Putamen (tissue), 1 donor: ENCODE measurements at regions not wholly inside any gene's neighbourhood (a gene's known extent, or its start where the extent isn't known, plus 50 kb on each side); places are given as distances from the start of the nearest gene placed in this dataset.
"Not testable (repeated sequence)": the region's sequence is repeated elsewhere in the genome, so short reads cannot be mapped to it uniquely, and the experiment has no call there.

Experiments used
- DNase-seq: peaks from one replicate; pipeline ENCODE4 v3.0.0-alpha.2; 2016; ENCODE audit warnings: low spot score

- no peak for DNase-seq
These were observed 55.1 kb upstream of the F9 start for GRCh38 chrX:139475432-139475831.

- DNase-seq: not testable (repeated sequence)
These were observed 68.6 kb upstream of the F9 start for GRCh38 chrX:139461945-139462344.

- DNase-seq: no peak
These were observed 75.8 kb upstream of the F9 start for GRCh38 chrX:139454743-139455142.

GRCh38 chrX:139448996-139449395 is 81.5 kb upstream of the F9 start:
- no peak for DNase-seq

- DNase-seq: no peak
These were observed 83.7 kb upstream of the F9 start for GRCh38 chrX:139446832-139447231.

- DNase-seq: no peak
These were observed 100.6 kb upstream of the F9 start for GRCh38 chrX:139429913-139430312.

- no peak for DNase-seq
These were observed 107.4 kb upstream of the F9 start for GRCh38 chrX:139423186-139423585.

GRCh38 chrX:139398258-139398657 is 132.3 kb upstream of the F9 start:
- not testable (repeated sequence) for DNase-seq

GRCh38 chrX:139388254-139388653 is 142.3 kb upstream of the F9 start:
- no peak for DNase-seq

- no peak for DNase-seq
These were observed 148.0 kb upstream of the F9 start for GRCh38 chrX:139382529-139382928.

- not testable (repeated sequence) for DNase-seq
These were observed 154.0 kb upstream of the F9 start for GRCh38 chrX:139376547-139376946.

GRCh38 chrX:139360356-139360755 is 170.2 kb upstream of the F9 start:
- DNase-seq: no peak

GRCh38 chrX:139342594-139342991 is 187.9 kb upstream of the F9 start:
- DNase-seq: not testable (repeated sequence)

- not testable (repeated sequence) for DNase-seq
These were observed 188.5 kb upstream of the F9 start for GRCh38 chrX:139341855-139342593.

- no peak for DNase-seq
These were observed 198.1 kb upstream of the F9 start for GRCh38 chrX:139332441-139332840.

GRCh38 chrX:139327355-139327754 is 203.2 kb upstream of the F9 start:
- DNase-seq: no peak

GRCh38 chrX:139324756-139325155 is 205.8 kb upstream of the F9 start:
- no peak for DNase-seq

- not testable (repeated sequence) for DNase-seq
These were observed 209.7 kb upstream of the F9 start for GRCh38 chrX:139320661-139321354.

GRCh38 chrX:139306675-139307074 is 223.9 kb upstream of the F9 start:
- not testable (repeated sequence) for DNase-seq

GRCh38 chrX:139304471-139304870 is 226.1 kb upstream of the F9 start:
- DNase-seq: no peak

GRCh38 chrX:139299309-139299708 is 231.2 kb upstream of the F9 start:
- DNase-seq: no peak

- DNase-seq: no peak
These were observed 232.1 kb upstream of the F9 start for GRCh38 chrX:139298437-139298836.

- no peak for DNase-seq
These were observed 232.9 kb upstream of the F9 start for GRCh38 chrX:139297638-139298037.

GRCh38 chrX:139293991-139294390 is 236.5 kb upstream of the F9 start:
- DNase-seq: peak; percentile 2
